Neuronal stem cell (in vitro differentiated cells): ENCODE measurements at regions not wholly inside any gene's neighbourhood (a gene's known extent, or its start where the extent isn't known, plus 50 kb on each side); places are given as distances from the start of the nearest gene placed in this dataset. TPM values are rescaled to one million over a fixed set of nuclear protein-coding genes. Genes with fewer than 3 reads are reported as not detected.
"Not testable (repeated sequence)": the region's sequence is repeated elsewhere in the genome, so short reads cannot be mapped to it uniquely, and the experiment has no call there.

Experiments used
- DNase-seq: peaks from one replicate; pipeline ENCODE4 v3.0.0-alpha.2; 2013; ENCODE audit warnings: low spot score
- H2AFZ ChIP-seq: one replicate; pipeline ENCODE4 v1.6.1; 2013; ENCODE audit warnings: mild to moderate bottlenecking, low read length, inconsistent platforms
- H2AK5ac ChIP-seq: 2 replicates; pipeline ENCODE4 v1.6.1; 2013; ENCODE audit warnings: low read depth, mild to moderate bottlenecking, inconsistent platforms, low read length, moderate library complexity, mixed read lengths
- H2BK120ac ChIP-seq: 2 replicates; pipeline ENCODE4 v1.6.1; 2013; ENCODE audit warnings: low read depth, mild to moderate bottlenecking, inconsistent platforms, low read length, moderate library complexity, mixed read lengths
- H2BK12ac ChIP-seq: one replicate; pipeline ENCODE4 v1.6.1; 2013; ENCODE audit warnings: low read length, inconsistent platforms
- H2BK15ac ChIP-seq: 2 replicates; pipeline ENCODE4 v1.6.1; 2013; ENCODE audit warnings: mild to moderate bottlenecking, low read length, inconsistent platforms, mixed read lengths
- H2BK5ac ChIP-seq: one replicate; pipeline ENCODE4 v1.6.1; 2013; ENCODE audit warnings: inconsistent platforms, mild to moderate bottlenecking, low read length, moderate library complexity
- H3K14ac ChIP-seq: one replicate; pipeline ENCODE4 v1.6.1; 2013; ENCODE audit warnings: low read length, inconsistent platforms
- H3K18ac ChIP-seq: 2 replicates; pipeline ENCODE4 v1.6.1; 2013; ENCODE audit warnings: low read length, inconsistent platforms
- H3K23ac ChIP-seq: 2 replicates; pipeline ENCODE4 v1.6.1; 2013; ENCODE audit warnings: low read depth, mild to moderate bottlenecking, mixed read lengths, low read length, inconsistent platforms; ENCODE audit not compliant: poor library complexity
- H3K27ac ChIP-seq: replicated peaks from 3 replicates; pipeline ENCODE4 v1.5.1; 2013; ENCODE audit warnings: low read length, inconsistent platforms
- H3K27me3 ChIP-seq, 3 experiments: 2 replicates each; pipeline ENCODE4 v1.6.1; 2013; ENCODE audit warnings: low read length in 3 of 3, mild to moderate bottlenecking in 2 of 3, inconsistent platforms in 1 of 3, low read depth in 1 of 3, mixed read lengths in 1 of 3, moderate library complexity in 1 of 3; ENCODE audit not compliant: control insufficient read depth in 3 of 3, insufficient read depth in 3 of 3
- H3K36me3 ChIP-seq, 2 donors: replicated peaks in 1 of 2; 2 replicates each; pipeline ENCODE4 v1.6.1; 2013; ENCODE audit warnings: low read length in 2 of 2; ENCODE audit not compliant: control insufficient read depth in 2 of 2, insufficient read depth in 2 of 2
- H3K4ac ChIP-seq: 2 replicates; pipeline ENCODE4 v1.6.1; 2013; ENCODE audit warnings: inconsistent platforms, mild to moderate bottlenecking, low read length, moderate library complexity
- H3K4me1 ChIP-seq, 2 donors: 1 replicate in 1 of 2; 2 replicates in 1 of 2; pipeline ENCODE4 v1.6.1; 2013; ENCODE audit warnings: low read length in 2 of 2, low read depth in 1 of 2; ENCODE audit not compliant: control insufficient read depth in 2 of 2, insufficient read depth in 1 of 2
- H3K4me2 ChIP-seq: one replicate; pipeline ENCODE4 v1.6.1; 2013; ENCODE audit warnings: mild to moderate bottlenecking, low read length, inconsistent platforms; ENCODE audit not compliant: insufficient read depth, poor library complexity, severe bottlenecking
- H3K4me3 ChIP-seq, 2 donors: 2 replicates each; pipeline ENCODE4 v1.5.1; 2013; ENCODE audit warnings: low read length in 2 of 2, mild to moderate bottlenecking in 2 of 2, inconsistent platforms in 1 of 2, moderate library complexity in 1 of 2
- H3K79me1 ChIP-seq: one replicate; pipeline ENCODE4 v1.6.1; 2013; ENCODE audit warnings: low read depth, mild to moderate bottlenecking, inconsistent platforms, low read length, moderate library complexity
- H3K9ac ChIP-seq: one replicate; pipeline ENCODE4 v1.6.1; 2013; ENCODE audit warnings: mild to moderate bottlenecking, low read depth, low read length, inconsistent platforms; ENCODE audit not compliant: poor library complexity
- H3K9me3 ChIP-seq, 2 donors: replicated peaks in 1 of 2; 2 replicates each; pipeline versions ENCODE3 to v1.6.1; 2013; ENCODE audit warnings: low read length in 2 of 2, mild to moderate bottlenecking in 2 of 2, inconsistent platforms in 1 of 2, low read depth in 1 of 2, mixed read lengths in 1 of 2, moderate library complexity in 1 of 2; ENCODE audit not compliant: control insufficient read depth in 2 of 2, insufficient read depth in 1 of 2
- H4K8ac ChIP-seq: one replicate; pipeline ENCODE4 v1.6.1; 2013; ENCODE audit warnings: low read depth, mild to moderate bottlenecking, inconsistent platforms, low read length, moderate library complexity
- H4K91ac ChIP-seq: one replicate; pipeline ENCODE4 v1.6.1; 2013; ENCODE audit warnings: low read length, low read depth, mild to moderate bottlenecking, inconsistent platforms; ENCODE audit not compliant: poor library complexity
- WGBS, 2 donors: extraction: QIAGEN DNeasy Blood & Tissue Kit; methylation state at CpG; one replicate each; pipeline ENCODE4 v1.1.7; 2013; ENCODE audit warnings: missing lambda C conversion rate in 2 of 2, mixed read lengths in 1 of 2; ENCODE audit not compliant: insufficient read length in 2 of 2, insufficient replicate concordance in 1 of 2; ENCODE audit errors: extremely low coverage in 2 of 2; 5-methylcytosine and 5-hydroxymethylcytosine counted together
- small RNA-seq: library from polyadenylated mRNA; stranded (forward); fragments of <200 nt; extraction: miRNeasy Mini kit (QIAGEN cat#:217004); gene quantifications from one replicate; pipeline ENCODE3, GENCODE V24; 2013; ENCODE audit not compliant: insufficient read depth

GRCh38 chr1:120664376-120665249, 59.1 kb upstream of the NBPF26 start:
- H4K91ac ChIP-seq, H3K18ac ChIP-seq, H2AK5ac ChIP-seq, H3K23ac ChIP-seq, H3K4me3 ChIP-seq, H3K27me3 ChIP-seq, DNase-seq, H3K4ac ChIP-seq, H2BK15ac ChIP-seq, H3K4me1 ChIP-seq, H2BK120ac ChIP-seq, H2AFZ ChIP-seq, H4K8ac ChIP-seq, H3K9me3 ChIP-seq, H3K79me1 ChIP-seq, H2BK5ac ChIP-seq, H3K9ac ChIP-seq, H3K27ac ChIP-seq, H2BK12ac ChIP-seq, H3K36me3 ChIP-seq, H3K14ac ChIP-seq: not testable (repeated sequence)
- H3K4me2 ChIP-seq: peak overlapping the region; percentile 40
- no CpG with 5 or more reads among the region's 22 CpGs for WGBS, 2 donors

GRCh38 chr1:120665250-120665577, 58.5 kb upstream of the NBPF26 start:
- H3K36me3 ChIP-seq, H3K4me1 ChIP-seq, H3K27ac ChIP-seq, H3K27me3 ChIP-seq, H3K79me1 ChIP-seq, H2BK5ac ChIP-seq, H2BK120ac ChIP-seq, DNase-seq, H3K9ac ChIP-seq, H4K8ac ChIP-seq, H3K14ac ChIP-seq, H3K4ac ChIP-seq, H3K23ac ChIP-seq, H4K91ac ChIP-seq, H2AFZ ChIP-seq, H3K18ac ChIP-seq, H2BK15ac ChIP-seq, H2AK5ac ChIP-seq, H2BK12ac ChIP-seq, H3K4me3 ChIP-seq, H3K9me3 ChIP-seq: not testable (repeated sequence)
- peak overlapping the region; percentile 40 for H3K4me2 ChIP-seq
- no CpG with 5 or more reads among the region's 33 CpGs for WGBS, 2 donors

- WGBS, 2 donors: no CpG with 5 or more reads among the region's 1 CpG
- not testable (repeated sequence) for H3K23ac ChIP-seq, H3K18ac ChIP-seq
Measured at GRCh38 chr1:120668187-120668586, 55.6 kb upstream of the NBPF26 start.

More at GRCh38 chr1:120668187-120668586, 55.6 kb upstream of the NBPF26 start:
- not testable (repeated sequence) for DNase-seq, H2AK5ac ChIP-seq, H2BK15ac ChIP-seq, H3K4me1 ChIP-seq, H2AFZ ChIP-seq, H3K9ac ChIP-seq, H3K14ac ChIP-seq, H3K4ac ChIP-seq, H3K36me3 ChIP-seq, H4K91ac ChIP-seq, H3K4me2 ChIP-seq, H2BK5ac ChIP-seq, H3K4me3 ChIP-seq, H4K8ac ChIP-seq, H3K79me1 ChIP-seq, H3K9me3 ChIP-seq, H3K27me3 ChIP-seq, H2BK12ac ChIP-seq, H3K27ac ChIP-seq, H2BK120ac ChIP-seq

Small RNA genes in the stretch of these regions (small RNA-seq; reads per million reads assigned to genes)
- gene RF00004: not detected
